K562 (cell line): ENCODE measurements at regions not wholly inside any gene's neighbourhood (a gene's known extent, or its start where the extent isn't known, plus 50 kb on each side); places are given as distances from the start of the nearest gene placed in this dataset.

ENCODE experiments used
- ATAC-seq: fragments of 200-7000 bp; cut with Tn5 transposase; 3 replicates; pipeline ENCODE4 v1.9.1; 2020; ENCODE audit warnings: moderate library complexity
- BruUV-seq: library from RNA; stranded (reverse); fragments of 400-500 nt; replicated peaks from 2 replicates; lab custom pipeline; 2021; lab: Mats Ljungman, UMichigan
- CTCF ChIA-PET: fragments of 300-600 bp; formaldehyde crosslinking; extraction: SDS; loops from one replicate; lab custom pipeline; 2021; ENCODE audit warnings: low intra/inter-chr PET ratio; lab: Yijun Ruan, JAX
- POLR2A ChIA-PET: fragments of 300-600, 350-650 bp; sonication (Branson Sonifier 250); formaldehyde crosslinking; extraction: SDS; loops from one replicate; lab custom pipeline; 2021; ENCODE audit warnings: antibody characterized with exemption, inconsistent platforms; lab: Yijun Ruan, JAX
- DNase-seq, 4 experiments: peaks; one replicate each; pipeline versions ENCODE4 v3.0.0 to v3.0.0-alpha.2; 2011 to 2018; ENCODE audit warnings: low spot score in 3 of 4, mixed read lengths in 3 of 4; ENCODE audit errors: extremely low read depth in 1 of 4
- FAIRE-seq: peaks from 2 replicates; lab custom pipeline; 2011; peaks lifted over from hg19 to GRCh38; lab: Jason Lieb, UNC
- H2AFZ ChIP-seq: 2 replicates; pipeline ENCODE4 v1.6.0; 2011; ENCODE audit warnings: low read depth, low read length, control low read depth, inconsistent platforms
- H3K27ac ChIP-seq: fragments of 200-600 bp; 3 replicates; pipeline ENCODE4 v1.8.0; 2011; ENCODE audit warnings: low read depth, mild to moderate bottlenecking, control low read depth, inconsistent platforms, low read length, moderate library complexity, mixed read lengths; ENCODE audit errors: extremely low read depth
- H3K27me3 ChIP-seq, 2 experiments: fragments of 300-600 bp in 1 of 2; 2 replicates in 1 of 2; 3 replicates in 1 of 2; pipeline versions ENCODE4 v1.6.0 to v1.8.0; 2011; ENCODE audit warnings: inconsistent platforms in 2 of 2, low read length in 2 of 2, mild to moderate bottlenecking in 1 of 2, mixed read lengths in 1 of 2, moderate library complexity in 1 of 2; ENCODE audit not compliant: control insufficient read depth in 2 of 2, insufficient read depth in 2 of 2
- H3K36me3 ChIP-seq: fragments of 300-600 bp; 3 replicates; pipeline ENCODE4 v1.8.0; 2011; ENCODE audit warnings: mild to moderate bottlenecking, low read length, inconsistent platforms; ENCODE audit not compliant: control insufficient read depth, insufficient read depth
- H3K4me1 ChIP-seq, 2 experiments: fragments of 200-600 bp in 1 of 2; replicated peaks in 1 of 2; 2 replicates in 1 of 2; 3 replicates in 1 of 2; pipeline versions ENCODE4 v1.5.1 to v1.8.0; 2011; ENCODE audit warnings: inconsistent platforms in 2 of 2, low read length in 2 of 2, mild to moderate bottlenecking in 1 of 2, mixed read lengths in 1 of 2, moderate library complexity in 1 of 2; ENCODE audit not compliant: control insufficient read depth in 2 of 2, insufficient read depth in 2 of 2
- H3K4me2 ChIP-seq: 2 replicates; pipeline ENCODE4 v1.6.1; 2011; ENCODE audit warnings: low read length, control low read depth, inconsistent platforms, mixed read lengths; ENCODE audit not compliant: insufficient read depth
- H3K4me3 ChIP-seq: fragments of 200-600 bp; sonication (generic), shearing (Covaris generic); 2 replicates; pipeline ENCODE4 v1.5.1; 2016; ENCODE audit warnings: control low read depth, inconsistent platforms
- H3K79me2 ChIP-seq: fragments of 200-600 bp; 3 replicates; pipeline ENCODE4 v1.8.0; 2011; ENCODE audit warnings: low read length, inconsistent platforms; ENCODE audit not compliant: control insufficient read depth, insufficient read depth
- H3K9ac ChIP-seq, 2 experiments: 2 replicates each; pipeline versions ENCODE4 v1.6.0 to v1.6.1; 2011; ENCODE audit warnings: low read depth in 2 of 2, low read length in 2 of 2, control low read depth in 1 of 2, inconsistent platforms in 1 of 2, mild to moderate bottlenecking in 1 of 2, mixed read lengths in 1 of 2; ENCODE audit not compliant: insufficient read depth in 1 of 2
- H3K9me1 ChIP-seq: one replicate; pipeline ENCODE4 v1.6.0; 2011; ENCODE audit warnings: inconsistent platforms, mild to moderate bottlenecking, low read length, moderate library complexity; ENCODE audit not compliant: control insufficient read depth, insufficient read depth
- H3K9me3 ChIP-seq: replicated peaks from 2 replicates; pipeline ENCODE4 v1.5.1; 2011; ENCODE audit warnings: low read depth, low read length, inconsistent platforms; ENCODE audit not compliant: control insufficient read depth, insufficient read depth
- H4K20me1 ChIP-seq: replicated peaks from 2 replicates; pipeline ENCODE4 v1.6.1; 2011; ENCODE audit warnings: low read length, inconsistent platforms, mixed read lengths; ENCODE audit not compliant: control insufficient read depth, insufficient read depth
- BRD4 ChIP-seq: fragments of 200-600 bp; sonication (generic); IDR thresholded peaks from 2 replicates; pipeline ENCODE4 v1.6.1; 2017; ENCODE audit warnings: inconsistent platforms
- CREB3 ChIP-seq: fragments of 450-650 bp; conservative IDR thresholded peaks from 2 replicates; pipeline ENCODE4 v1.6.1; 2016; ENCODE audit warnings: missing genetic modification characterization, low read depth, mild to moderate bottlenecking, missing compliant biosample characterization, moderate library complexity
- MAZ ChIP-seq, 2 experiments: fragments of 450-650 bp in 1 of 2; sonication (generic) in 1 of 2; formaldehyde crosslinking; IDR thresholded peaks in 1 of 2; conservative IDR thresholded peaks in 1 of 2; 2 replicates each; pipeline versions ENCODE4 v1.4.0 to v1.5.0; 2020; ENCODE audit warnings: mild to moderate bottlenecking in 1 of 2, missing genetic modification reagents in 1 of 2
- NEUROD1 ChIP-seq: fragments of 150-350 bp; IDR thresholded peaks from 2 replicates; pipeline ENCODE4 v1.6.1; 2014; ENCODE audit warnings: borderline replicate concordance, low read length, low read depth; ENCODE audit not compliant: partially characterized antibody
- NR2C1 ChIP-seq, 2 experiments: fragments of 450-650 bp; IDR thresholded peaks; 2 replicates each; pipeline ENCODE4 v1.6.1; 2017; ENCODE audit warnings: mild to moderate bottlenecking in 2 of 2, antibody characterized with exemption in 1 of 2, inconsistent platforms in 1 of 2, missing compliant biosample characterization in 1 of 2, missing genetic modification characterization in 1 of 2
- RFX5 ChIP-seq: IDR thresholded peaks from 2 replicates; pipeline ENCODE4 v1.6.1; 2011; ENCODE audit warnings: low read depth, mild to moderate bottlenecking, improper control_type of control experiment, low read length
- USF2 ChIP-seq: sonication (generic); formaldehyde crosslinking; IDR thresholded peaks from 2 replicates; pipeline ENCODE4 v1.5.0; 2020; ENCODE audit warnings: missing genetic modification reagents
- ZMIZ1 ChIP-seq, 2 experiments: fragments of 150-350 bp in 1 of 2; IDR thresholded peaks; 2 replicates each; pipeline ENCODE4 v1.6.1; 2012 to 2016; ENCODE audit warnings: low read depth in 2 of 2, low read length in 2 of 2, mild to moderate bottlenecking in 1 of 2, moderate library complexity in 1 of 2
- WGBS: fragments of 100-300 bp; shearing (Covaris generic); methylation state at CpG from one replicate; pipeline ENCODE4 v1.1.6; 2016; ENCODE audit warnings: low coverage, mixed read lengths; ENCODE audit not compliant: insufficient coverage; ENCODE audit errors: missing lambda C conversion rate; 5-methylcytosine and 5-hydroxymethylcytosine counted together
- in situ Hi-C: fragments of 300-500 bp; cut with MboI; formaldehyde crosslinking; loops from 4 replicates; pipeline ENCODE4 v1.15.0; 2018; ENCODE audit warnings: inconsistent platforms, mixed read lengths
- intact Hi-C: fragments of 100-400 bp; cut with micrococcal nuclease; formaldehyde crosslinking; loops from 2 replicates; pipeline ENCODE4 v1.14.2; 2022
- TF ChIP-seq, protein P1 (sequence below): fragments of 450-650 bp; IDR thresholded peaks from one replicate; pipeline ENCODE4 v1.6.1; 2018; ENCODE audit warnings: mild to moderate bottlenecking, moderate library complexity; ENCODE audit not compliant: partially characterized antibody
- TF ChIP-seq, protein P2 (sequence below): sonication (generic); formaldehyde crosslinking; IDR thresholded peaks from 2 replicates; pipeline ENCODE4 v1.9.0; 2022; ENCODE audit warnings: mild to moderate bottlenecking, missing genetic modification reagents

- TF ChIP-seq NEUROD1, result no peak
These were observed 101.2 kb downstream of the PLK2 start (continued) for GRCh38 chr5:58358501-58359178.

DNA sequence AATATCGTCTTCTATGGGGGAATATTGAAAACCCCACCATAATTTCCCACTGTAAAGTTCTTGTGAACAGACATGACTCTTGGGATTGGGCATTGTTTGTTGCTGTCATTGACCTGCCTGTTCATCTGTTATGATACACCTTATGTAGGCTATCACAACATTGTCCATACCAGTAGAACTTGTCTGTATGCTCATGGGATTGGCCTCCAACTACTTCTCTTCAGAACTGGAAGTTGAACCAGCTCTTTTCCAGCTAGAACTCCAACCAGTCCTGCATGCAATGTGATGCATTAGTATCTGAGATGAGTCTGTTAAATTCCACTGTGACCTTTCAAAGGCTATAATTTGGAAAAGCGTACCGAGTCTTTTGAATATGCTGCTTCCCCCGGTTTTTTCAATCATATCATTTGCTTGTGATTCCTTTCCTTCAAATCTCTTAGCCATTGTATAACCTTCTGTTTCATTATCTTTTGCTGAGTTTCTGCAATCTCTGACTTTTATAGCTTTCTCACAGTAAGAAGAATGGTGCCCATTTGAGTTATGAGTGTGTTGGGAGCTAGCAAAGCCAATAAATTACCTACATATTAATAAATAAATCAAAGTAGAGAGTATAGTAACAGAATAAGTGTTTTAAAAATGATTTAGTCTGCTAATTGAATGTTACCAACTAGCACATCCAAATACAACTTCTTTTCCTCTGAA, 101.9 kb downstream of the PLK2 start:
- H3K79me2 ChIP-seq, result no peaks in the 10 kb centered on the region
- no peaks in the 10 kb centered on the region for H3K27me3 ChIP-seq
- no peaks in the 10 kb centered on the region for H3K9me3 ChIP-seq
- WGBS, result 3% methylated on average over 4 of the region's 4 CpGs
- no peak overlapping the region for H3K4me3 ChIP-seq
- in situ Hi-C loops, result no loop called here
- no TSS peak for BruUV-seq
- FAIRE-seq (no peak), ATAC-seq (no peak), DNase-seq (no peak)
- H3K27ac ChIP-seq, result no peak overlapping the region
- no peaks in the 10 kb centered on the region for H3K4me1 ChIP-seq
- H2AFZ ChIP-seq, result no peak overlapping the region
- no peak overlapping the region for H3K9ac ChIP-seq
- H3K4me2 ChIP-seq, result no peak overlapping the region
- intact Hi-C loops, result no loop called here
- H4K20me1 ChIP-seq, result no peaks in the 10 kb centered on the region
- CTCF ChIA-PET, result no interaction called here
- no peaks in the 10 kb centered on the region for H3K36me3 ChIP-seq
- POLR2A ChIA-PET, result no interaction called here
- H3K9me1 ChIP-seq, result no peaks in the 10 kb centered on the region
- TF ChIP-seq MAZ (CRISPR knock-in tag; conservative IDR thresholded peaks at IDR 0.05 in 1 of 2, IDR thresholded peaks at IDR 0.05 in 1 of 2) (no peak), ZMIZ1 (IDR thresholded peaks at IDR 0.05; ENCODE audit: low read depth in 2 of 2, low read length in 2 of 2) (no peak), USF2 (CRISPR knock-in tag) (no peak), NR2C1 (IDR thresholded peaks at IDR 0.05) (no peak), NR2C1 (tag; IDR thresholded peaks at IDR 0.05) (no peak), CREB3 (tag) (no peak), RFX5 (no peak), BRD4 (no peak)
- TF ChIP-seq, protein P1, sequence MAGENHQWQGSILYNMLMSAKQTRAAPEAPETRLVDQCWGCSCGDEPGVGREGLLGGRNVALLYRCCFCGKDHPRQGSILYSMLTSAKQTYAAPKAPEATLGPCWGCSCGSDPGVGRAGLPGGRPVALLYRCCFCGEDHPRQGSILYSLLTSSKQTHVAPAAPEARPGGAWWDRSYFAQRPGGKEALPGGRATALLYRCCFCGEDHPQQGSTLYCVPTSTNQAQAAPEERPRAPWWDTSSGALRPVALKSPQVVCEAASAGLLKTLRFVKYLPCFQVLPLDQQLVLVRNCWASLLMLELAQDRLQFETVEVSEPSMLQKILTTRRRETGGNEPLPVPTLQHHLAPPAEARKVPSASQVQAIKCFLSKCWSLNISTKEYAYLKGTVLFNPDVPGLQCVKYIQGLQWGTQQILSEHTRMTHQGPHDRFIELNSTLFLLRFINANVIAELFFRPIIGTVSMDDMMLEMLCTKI, result no peak
- TF ChIP-seq, protein P2, sequence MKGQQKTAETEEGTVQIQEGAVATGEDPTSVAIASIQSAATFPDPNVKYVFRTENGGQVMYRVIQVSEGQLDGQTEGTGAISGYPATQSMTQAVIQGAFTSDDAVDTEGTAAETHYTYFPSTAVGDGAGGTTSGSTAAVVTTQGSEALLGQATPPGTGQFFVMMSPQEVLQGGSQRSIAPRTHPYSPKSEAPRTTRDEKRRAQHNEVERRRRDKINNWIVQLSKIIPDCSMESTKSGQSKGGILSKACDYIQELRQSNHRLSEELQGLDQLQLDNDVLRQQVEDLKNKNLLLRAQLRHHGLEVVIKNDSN, result no peak
